HG03432 (cell line): ENCODE measurements at regions not wholly inside any gene's neighbourhood (a gene's known extent, or its start where the extent isn't known, plus 50 kb on each side); places are given as distances from the start of the nearest gene placed in this dataset.
"Not testable (repeated sequence)": the region's sequence is repeated elsewhere in the genome, so short reads cannot be mapped to it uniquely, and the experiment has no call there.

Source experiments
- ATAC-seq: cut with Tn5 transposase; IDR thresholded peaks from one replicate; pipeline ENCODE4 v1.9.1; 2021; ENCODE audit warnings: mild to moderate bottlenecking, moderate library complexity; ENCODE audit not compliant: unreplicated experiment

DNA sequence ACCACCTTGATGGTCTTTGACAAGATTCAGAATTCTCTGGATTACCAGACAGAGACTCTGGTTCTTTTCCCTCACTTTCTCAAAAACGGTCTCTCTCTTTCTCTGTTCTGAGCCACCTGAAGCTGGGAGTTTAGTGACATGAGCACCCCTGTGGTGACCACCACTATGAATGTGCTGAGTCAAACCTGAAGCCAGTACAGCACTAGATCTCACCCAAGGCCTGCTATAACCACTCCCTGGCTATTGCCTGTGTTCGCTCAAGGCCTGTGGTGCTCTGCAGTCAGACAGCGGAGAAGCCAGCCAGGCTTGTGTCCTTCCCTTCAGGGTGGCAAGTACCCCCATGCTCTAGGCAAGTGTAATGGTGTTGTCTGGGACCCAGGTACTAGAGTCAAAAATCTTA, 828.9 kb upstream of the NXPH2 start:
- no peak for ATAC-seq

DNA sequence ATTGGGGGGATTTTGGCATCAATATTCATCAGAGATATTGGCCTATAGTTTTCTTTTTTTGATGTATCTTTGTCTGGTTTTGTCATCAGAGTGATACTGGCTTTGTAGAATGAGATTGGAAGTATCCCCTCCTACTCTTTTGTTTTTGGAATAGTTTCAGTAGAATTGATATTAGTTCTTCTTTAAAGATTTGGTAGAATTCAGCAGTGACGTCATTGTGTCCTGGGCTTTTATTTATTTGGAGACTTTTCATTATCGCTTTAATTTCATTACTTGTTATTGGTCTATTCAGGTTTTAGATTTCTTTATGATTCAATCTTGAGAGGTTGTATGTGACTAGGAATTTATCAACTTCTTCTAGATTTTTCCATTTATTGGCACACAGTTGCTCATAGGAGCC, 825.5 kb upstream of the NXPH2 start:
- no peak for ATAC-seq

DNA sequence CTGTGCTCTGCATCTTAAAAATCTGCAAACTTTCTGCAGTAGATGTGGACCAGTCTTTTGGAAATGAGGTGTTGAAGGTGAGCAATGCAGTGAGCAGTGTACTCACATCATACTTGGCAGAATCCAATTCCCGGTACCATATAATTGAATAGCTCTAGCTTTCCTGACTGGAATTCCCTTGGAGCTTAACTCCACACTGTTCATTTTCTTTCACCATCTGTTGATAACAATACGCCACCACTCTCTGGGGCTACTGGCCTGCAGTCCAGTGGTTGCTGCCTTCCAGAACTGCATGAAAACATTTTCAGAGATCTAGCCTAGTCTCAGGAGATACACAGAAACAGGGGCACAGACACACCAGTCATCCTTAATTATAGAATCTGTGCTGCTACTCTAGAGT, 820.0 kb upstream of the NXPH2 start:
- no peak for ATAC-seq

DNA sequence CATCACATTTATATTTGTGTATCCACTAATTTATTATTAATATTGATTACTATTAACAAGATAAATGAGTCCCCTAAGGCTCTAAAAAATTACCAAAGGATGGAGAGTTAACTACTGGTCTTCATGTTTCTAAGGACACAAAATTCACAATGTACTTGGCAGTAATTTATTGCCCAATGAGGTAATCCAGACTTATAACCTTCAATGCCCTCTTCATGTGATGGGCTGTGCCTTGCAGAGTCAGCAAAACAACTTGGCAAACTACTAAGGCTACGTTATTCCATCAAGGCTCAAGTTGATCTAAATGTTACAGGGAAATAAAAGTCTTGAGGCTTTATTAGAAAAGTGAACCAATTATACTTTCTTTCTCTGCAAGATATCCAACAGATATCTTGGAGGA, 804.9 kb upstream of the NXPH2 start:
- ATAC-seq = no peak

DNA sequence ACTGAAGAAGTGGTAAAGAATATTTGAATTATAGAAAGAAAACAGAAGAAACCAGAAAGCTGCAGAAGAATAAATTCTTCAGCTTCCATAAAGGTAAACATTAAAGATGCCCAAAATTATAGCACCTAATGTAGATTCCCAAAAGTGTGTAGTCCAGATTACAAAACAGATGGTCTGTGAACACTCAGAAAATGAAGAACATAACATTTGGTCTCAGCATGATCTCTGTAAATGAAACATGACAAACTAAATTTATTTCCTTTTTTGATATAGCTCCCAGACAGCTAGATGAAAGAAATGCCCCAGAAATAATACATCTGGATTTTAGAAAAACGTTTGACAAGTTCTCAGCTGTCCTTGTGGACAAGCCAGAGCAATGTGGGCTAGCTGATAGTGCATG, 794.2 kb upstream of the NXPH2 start:
- ATAC-seq = no peak

DNA sequence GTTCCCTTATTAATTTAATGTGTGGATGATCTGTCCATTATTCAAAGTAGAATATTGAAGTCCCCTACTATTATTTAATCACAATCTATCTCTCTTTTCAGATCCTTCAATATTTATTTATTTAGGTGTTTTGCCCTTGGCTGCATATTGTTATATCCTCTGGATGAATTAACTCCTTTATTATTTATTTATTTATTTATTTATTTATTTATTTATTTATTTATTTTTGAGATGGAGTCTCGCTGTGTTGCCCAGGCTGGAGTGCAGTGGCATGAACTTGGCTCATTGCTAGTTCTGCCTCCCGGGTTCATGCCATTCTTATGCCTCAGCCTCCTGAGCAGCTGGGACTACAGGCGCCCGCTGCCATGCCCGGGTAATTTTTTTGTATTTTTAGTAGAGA, 776.6 kb upstream of the NXPH2 start:
- no peak for ATAC-seq

DNA sequence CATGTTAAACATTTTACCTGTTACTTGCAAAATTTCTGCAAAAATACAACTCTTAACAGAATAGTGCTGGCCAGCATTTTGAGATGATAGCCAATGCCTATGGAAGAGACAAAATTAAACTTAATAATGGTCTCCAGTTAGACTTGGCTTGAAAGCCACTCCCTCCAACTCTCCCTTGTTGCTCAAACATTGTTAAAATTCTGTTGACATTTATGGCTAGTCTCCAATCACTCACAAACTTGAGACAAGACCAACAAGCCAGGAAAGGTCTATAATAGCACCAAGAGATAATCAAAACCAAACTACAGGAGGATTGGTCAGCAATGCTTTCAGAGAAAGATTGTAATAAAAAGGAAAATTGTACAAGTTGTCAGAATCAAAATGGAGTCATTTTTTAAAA, 770.7 kb upstream of the NXPH2 start:
- ATAC-seq = no peak

DNA sequence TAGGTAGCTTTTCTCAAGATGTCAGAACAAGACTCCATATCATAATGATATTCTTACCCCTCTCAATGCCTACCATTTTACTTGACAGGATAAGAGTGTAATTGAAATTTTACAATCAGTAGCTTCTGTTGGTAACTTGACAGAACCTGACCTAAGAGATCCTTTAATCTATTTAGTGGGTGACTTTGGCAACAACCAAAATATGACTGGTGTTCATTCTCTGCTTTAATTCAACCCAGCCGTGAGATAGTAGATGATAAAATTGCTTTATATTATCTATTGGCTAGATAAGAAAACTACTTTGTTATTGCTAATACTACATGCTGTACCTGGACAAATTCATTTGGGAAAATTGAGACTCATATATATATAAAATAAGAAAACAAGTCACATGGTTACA, 770.2 kb upstream of the NXPH2 start:
- no peak for ATAC-seq

DNA sequence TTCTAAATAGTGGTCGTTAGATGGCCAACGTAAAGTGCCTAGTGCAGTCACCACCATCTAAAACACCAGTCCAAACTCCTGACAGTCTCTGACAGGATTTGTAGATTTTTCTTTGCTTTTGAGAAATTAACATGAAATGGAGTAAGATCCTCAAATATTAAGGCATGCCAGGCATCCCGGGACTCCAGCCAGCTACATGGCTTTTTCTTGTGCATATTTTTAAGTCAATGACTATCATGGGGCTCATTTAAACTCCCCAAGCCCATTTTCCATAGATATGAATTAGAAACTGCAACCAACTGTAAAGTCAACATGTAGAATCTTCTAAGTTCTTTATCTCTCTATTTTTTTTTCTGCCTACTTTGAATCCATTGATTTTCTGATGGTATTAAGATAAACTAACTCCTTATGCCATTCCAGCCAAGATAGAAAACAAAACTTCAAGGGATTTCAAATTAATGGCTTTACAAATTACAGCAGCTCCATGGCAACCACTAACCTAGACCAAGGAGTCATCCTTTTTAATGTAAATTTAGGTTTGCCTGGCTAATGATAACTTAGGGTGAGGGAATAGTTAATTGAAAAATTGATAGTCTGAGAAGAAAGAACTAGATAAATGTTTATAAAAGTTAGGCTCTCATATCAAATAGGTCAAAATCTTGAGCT, 764.1 kb upstream of the NXPH2 start:
- no peak for ATAC-seq

DNA sequence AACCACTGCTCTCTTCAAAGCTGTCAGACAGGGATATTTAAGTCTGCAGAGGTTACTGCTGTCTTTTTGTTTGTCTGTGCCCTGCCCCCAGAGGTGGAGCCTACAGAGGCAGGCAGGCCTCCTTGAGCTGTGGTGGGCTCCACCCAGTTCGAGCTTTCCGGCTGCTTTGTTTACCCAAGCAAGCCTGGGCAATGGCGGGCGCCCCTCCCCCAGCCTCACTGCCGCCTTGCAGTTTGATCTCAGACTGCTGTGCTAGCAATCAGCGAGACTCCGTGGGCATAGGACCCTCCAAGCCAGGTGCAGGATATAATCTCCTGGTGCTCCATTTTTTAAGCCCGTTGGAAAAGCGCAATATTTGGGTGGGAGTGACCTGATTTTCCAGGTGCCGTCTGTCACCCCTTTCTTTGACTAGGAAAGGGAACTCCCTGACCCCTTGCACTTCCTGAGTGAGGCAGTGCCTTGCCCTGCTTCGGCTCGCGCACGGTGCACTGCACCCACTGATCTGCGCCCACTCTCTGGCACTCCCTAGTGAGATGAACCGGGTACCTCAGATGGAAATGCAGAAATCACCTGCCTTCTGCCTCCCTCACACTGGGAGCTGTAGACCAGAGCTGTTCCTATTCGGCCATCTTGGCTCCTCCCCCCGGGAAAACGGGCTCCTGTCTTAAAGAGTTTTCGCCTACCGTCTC, 758.3 kb upstream of the NXPH2 start:
- ATAC-seq = not testable (repeated sequence)

DNA sequence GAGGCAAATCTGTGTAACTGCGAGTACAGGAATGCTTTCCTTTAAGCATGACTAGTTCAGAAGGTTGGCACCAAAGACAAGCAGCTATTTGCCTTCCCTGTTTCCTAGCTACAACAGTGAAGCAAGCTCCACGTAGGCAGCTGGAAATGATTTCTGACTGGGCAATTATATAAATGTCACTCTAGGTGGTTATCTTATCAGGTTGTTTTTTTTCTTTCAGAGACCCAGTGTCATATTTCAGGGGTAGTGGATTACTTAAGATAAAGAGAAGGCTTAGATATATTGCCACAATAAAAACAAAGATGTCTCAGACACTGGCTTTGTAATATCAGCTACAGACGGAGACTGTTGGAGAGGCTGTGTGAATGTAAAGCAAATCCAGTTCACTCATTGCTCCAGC, 748.9 kb upstream of the NXPH2 start:
- no peak for ATAC-seq

DNA sequence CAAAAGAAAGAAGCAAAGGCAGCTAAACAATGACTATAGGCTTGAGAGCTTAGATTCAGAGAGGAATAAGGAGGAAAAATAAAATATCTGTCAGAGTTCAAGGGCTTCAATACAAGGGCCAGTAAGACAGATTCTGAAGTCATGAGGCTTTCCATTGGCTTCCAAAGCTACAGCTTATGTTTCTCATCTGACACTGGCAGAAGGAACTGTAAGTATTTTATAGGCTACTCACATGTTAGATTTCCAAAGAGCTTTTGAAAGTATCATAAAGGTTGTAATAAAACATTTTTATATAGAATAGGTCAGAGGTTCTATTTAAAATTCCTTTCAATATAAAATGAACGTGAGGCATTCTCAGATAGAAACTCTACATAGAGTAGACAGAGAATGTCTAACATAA, 746.6 kb upstream of the NXPH2 start:
- ATAC-seq = no peak

DNA sequence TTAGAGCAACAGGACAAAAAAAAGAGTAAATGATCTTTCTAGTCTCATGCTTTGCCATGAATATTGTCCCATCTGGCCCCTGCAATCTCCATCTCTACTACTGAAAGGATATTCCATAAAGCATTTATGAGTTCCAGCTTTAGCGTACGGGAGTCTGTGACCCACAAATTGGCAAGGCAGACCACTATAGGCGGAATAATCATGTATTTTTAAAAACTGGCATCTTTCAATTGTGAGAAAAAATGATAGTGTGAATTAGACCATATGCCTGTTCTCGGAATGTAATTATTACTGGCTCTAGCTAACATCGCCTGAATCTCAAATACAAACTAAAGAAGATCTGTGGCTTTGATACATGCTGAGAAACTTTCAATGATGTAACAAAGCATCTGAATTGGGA, 738.1 kb upstream of the NXPH2 start:
- ATAC-seq = no peak

DNA sequence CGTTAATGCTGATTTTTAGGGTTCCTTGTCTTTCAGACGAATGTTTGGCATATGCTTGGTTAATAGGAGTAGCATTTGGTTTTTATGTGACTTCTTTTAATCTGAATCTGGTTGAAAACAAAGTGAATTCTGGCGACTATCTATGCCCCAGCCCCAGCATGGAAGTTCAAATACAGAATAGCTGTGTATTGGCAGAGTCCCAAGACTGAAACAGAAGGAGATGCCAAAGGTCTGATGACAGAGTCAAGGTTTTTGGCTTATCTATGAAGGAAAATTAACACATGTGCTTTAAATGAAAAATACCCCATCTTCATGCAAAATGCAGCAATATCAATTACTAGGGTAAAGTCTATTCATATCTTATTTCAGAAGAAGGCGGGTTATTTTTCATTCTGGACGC, 734.8 kb upstream of the NXPH2 start:
- ATAC-seq = no peak

DNA sequence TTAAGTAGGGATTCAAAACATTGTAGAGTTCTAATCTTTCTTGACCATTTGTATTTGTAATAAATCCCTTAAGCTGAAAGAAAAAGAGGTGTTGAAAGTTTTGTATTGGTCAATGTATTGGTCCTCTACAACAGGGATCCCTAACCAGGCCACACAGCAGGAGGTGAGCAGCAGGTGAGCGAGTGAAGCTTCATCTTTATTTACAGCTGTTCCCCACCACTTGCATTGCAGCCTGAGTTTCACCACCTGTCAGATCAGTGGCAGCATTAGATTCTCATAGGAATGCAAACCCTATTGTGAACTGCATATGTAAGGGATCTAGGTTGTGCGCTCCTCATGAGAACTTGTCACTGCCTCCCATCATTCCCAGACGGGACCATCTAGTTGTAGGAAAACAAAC, 715.7 kb upstream of the NXPH2 start:
- ATAC-seq = no peak

DNA sequence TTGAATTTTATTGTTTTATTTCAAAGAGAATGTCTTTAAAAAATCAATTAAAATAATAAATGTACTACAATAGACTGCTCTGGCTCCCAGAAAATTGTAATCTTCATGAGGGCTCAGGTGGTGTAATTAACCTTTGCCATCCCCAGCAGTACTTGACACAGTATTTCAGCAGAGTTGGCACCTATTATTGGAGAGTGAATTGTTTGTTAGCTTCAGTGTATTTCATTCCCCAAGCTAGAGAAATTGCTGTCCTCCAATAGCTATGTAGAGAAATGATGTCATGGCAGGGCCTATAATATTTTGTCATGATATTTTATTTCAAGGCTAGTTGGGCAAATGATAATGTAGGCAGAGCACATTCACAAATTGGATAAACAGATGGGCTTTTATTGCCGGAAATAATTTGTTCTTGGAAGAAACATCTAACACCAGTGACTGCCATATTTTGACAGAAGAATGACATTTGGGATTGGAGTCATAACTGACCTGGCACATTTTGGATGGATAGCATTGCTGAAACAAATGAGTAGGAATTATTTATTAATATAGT, 712.0 kb upstream of the NXPH2 start:
- no peak for ATAC-seq

DNA sequence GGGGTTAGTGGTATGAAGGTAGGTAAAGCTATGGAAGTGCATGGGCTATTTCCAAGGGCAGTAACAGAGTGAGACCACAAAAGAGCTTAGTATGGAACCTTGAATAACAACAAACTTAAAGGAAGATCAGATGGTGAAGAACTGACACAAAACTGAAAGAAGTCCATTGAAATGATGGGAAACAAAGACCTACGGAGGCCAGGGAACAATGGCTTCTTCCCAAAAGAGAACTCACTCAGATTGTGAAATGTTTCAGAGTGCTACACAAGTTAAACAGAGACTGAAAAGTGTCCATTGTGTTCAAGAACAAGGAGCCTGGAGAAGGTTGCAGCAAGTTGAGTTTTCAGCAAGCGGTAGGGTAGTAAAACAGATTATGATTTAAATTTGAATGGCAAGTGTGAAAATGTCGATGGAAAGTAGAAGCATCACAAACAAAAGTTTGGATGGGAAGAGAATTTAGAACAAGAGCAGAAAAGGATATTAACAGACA, 700.0 kb upstream of the NXPH2 start:
- ATAC-seq = no peak

DNA sequence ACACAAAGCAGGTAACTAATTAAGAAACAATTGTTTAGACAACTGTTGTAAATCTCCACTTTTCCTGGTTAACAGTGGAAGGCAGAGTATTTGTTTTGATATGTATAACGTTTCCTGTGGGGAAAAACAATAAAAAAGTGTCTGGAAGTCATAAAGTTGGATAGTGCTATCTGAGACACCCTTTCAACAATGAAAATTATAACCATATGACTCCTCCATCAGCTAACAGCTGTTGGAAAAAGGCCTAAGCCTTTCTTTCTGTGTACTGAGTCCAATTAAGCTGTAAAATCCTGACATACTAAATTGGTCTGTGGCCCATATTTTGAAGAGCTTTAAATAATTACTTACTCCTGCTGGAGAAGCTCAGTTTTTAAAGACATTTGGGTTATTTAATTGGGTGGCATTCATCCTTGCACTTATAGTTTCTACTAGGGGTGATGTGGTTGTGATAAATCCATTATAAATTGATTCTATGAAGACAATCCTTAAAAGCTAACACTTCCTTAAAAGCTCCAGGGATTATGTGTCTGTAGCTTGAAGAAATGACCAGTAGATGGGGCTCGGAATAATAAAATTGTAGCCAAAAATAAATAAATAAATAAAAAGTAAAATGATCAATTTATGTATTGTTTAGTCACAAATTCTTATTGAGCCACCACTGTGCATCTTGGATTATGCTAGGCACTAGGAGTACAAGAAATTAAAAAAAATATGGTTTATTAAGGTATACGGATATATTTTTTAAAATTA, 698.1 kb upstream of the NXPH2 start:
- ATAC-seq = no peak

DNA sequence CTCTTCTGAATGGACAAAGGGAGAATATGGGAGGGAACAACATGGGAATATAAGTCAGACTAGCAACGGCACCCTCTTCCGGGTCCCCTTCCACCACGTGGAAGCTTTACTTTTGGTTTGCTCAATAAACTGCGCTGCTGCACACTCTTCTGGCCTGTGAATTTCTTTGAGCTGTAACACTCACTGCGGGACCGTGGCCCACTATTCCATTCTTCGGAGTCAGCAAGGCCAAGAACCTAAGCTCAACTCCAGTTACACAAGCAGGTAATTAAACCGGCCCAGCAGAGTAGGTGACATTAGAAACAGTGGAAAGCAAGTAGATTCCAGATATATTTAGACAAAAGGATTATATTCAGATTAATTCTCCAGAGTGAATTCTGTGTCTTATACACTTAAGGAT, 697.4 kb upstream of the NXPH2 start:
- ATAC-seq = no peak

DNA sequence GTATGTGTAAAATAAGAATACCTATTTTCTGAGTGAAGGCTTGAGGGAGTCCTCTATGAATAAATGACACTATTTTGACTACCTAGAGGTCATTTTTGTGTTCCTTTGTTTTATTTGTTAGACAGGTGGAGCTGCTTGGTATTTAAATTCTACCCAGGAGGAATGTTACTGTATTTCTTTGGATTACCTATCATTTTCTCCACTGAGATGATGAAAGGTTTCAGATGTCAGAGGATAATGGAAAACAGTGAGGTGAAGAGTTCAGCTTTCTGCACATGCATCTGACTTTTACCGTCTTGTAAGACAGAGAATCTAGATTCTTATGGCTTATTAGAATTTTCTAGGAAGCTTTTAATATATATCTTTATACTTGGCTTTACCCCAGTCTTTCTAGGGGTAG, 689.8 kb upstream of the NXPH2 start:
- no peak for ATAC-seq

DNA sequence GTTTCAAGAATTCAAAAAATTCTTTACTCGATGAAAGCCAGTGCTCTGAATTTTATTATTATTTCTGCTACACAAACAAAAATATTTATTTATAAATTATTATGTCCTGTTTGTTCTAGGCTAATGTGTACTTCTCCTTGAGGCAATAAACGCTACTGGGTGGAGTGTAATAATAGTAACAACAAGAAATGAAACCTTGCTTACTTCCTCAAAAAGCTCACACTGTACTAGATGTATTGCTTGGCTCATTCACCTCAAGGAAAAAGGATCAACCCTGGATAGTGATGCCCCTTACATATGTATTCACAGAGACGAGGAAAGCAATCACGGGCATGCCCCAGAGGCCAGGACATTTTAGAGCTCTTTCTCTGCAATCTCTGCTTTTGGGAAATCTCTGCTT, 685.6 kb upstream of the NXPH2 start:
- no peak for ATAC-seq

DNA sequence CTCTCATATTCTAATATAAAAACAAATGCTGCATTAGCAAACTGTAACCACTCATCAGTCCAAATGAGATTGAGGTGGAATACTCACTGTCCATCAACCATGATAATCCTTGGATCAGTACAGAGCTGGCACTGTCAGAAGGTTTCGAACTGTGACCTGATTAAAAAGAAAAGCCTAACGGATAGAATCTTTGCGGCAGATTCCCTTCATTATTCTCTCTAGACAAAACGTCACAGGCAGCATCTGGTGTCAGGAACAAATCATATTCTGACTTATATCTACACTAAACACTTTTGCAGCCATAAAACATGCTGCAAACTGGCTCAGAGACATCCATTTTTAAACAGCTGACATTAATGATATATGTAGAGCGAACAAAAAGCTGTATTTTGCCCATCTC, 677.7 kb upstream of the NXPH2 start:
- ATAC-seq = no peak
